Smooth muscle cell (in vitro differentiated cells): ENCODE measurements at regions not wholly inside any gene's neighbourhood (a gene's known extent, or its start where the extent isn't known, plus 50 kb on each side); places are given as distances from the start of the nearest gene placed in this dataset.

Experiments
- DNase-seq: peaks from one replicate; lab custom pipeline; 2025; ENCODE audit not compliant: unreplicated experiment; lab: John Stamatoyannopoulos, UW
- H2AFZ ChIP-seq: fragments of 200-600 bp; sonication (generic); 2 replicates; pipeline ENCODE4 v1.6.0; 2016; ENCODE audit warnings: antibody characterized with exemption, low read depth, mild to moderate bottlenecking
- H3F3A ChIP-seq: fragments of 200-600 bp; sonication (generic); 2 replicates; pipeline ENCODE4 v1.6.0; 2017; ENCODE audit warnings: antibody characterized with exemption, low read depth
- H3K27ac ChIP-seq: fragments of 200-600 bp; sonication (generic); 2 replicates; pipeline ENCODE4 v1.5.1; 2016; ENCODE audit warnings: low read depth, mild to moderate bottlenecking
- H3K27me3 ChIP-seq: fragments of 200-600 bp; sonication (generic); 2 replicates; pipeline ENCODE4 v1.6.1; 2016; ENCODE audit warnings: low read depth, mild to moderate bottlenecking
- H3K36me3 ChIP-seq: fragments of 200-600 bp; sonication (generic); 2 replicates; pipeline ENCODE4 v1.5.1; 2016; ENCODE audit warnings: low read depth
- H3K4me1 ChIP-seq: fragments of 200-600 bp; sonication (generic); 2 replicates; pipeline ENCODE4 v1.5.1; 2016; ENCODE audit warnings: low read depth
- H3K4me2 ChIP-seq: fragments of 200-600 bp; sonication (generic); 2 replicates; pipeline ENCODE4 v1.6.0; 2016; ENCODE audit warnings: mild to moderate bottlenecking
- H3K4me3 ChIP-seq: fragments of 200-600 bp; sonication (generic); 2 replicates; pipeline ENCODE4 v1.5.1; 2016; ENCODE audit warnings: mild to moderate bottlenecking
- H3K79me2 ChIP-seq: fragments of 200-600 bp; sonication (generic); 2 replicates; pipeline ENCODE4 v1.6.0; 2016; ENCODE audit warnings: low read depth, mild to moderate bottlenecking
- H3K9ac ChIP-seq: fragments of 200-600 bp; sonication (generic); 2 replicates; pipeline ENCODE4 v1.6.0; 2016; ENCODE audit warnings: low read depth
- H3K9me3 ChIP-seq: fragments of 200-600 bp; sonication (generic); replicated peaks from 2 replicates; pipeline ENCODE4 v1.5.1; 2016; ENCODE audit warnings: low read depth
- H4K20me1 ChIP-seq: fragments of 200-600 bp; sonication (generic); 2 replicates; pipeline ENCODE4 v1.6.0; 2016; ENCODE audit warnings: low read depth
- CTCF ChIP-seq: fragments of 200-600 bp; sonication (generic); IDR thresholded peaks from 2 replicates; pipeline ENCODE4 v1.5.1; 2017; ENCODE audit warnings: borderline replicate concordance, mild to moderate bottlenecking, antibody characterized with exemption; ENCODE audit not compliant: insufficient read depth, poor library complexity, severe bottlenecking
- WGBS: methylation state at CpG from one replicate; pipeline ENCODE4 v1.1.7; 2016; ENCODE audit warnings: low lambda C conversion rate; 5-methylcytosine and 5-hydroxymethylcytosine counted together

DNA sequence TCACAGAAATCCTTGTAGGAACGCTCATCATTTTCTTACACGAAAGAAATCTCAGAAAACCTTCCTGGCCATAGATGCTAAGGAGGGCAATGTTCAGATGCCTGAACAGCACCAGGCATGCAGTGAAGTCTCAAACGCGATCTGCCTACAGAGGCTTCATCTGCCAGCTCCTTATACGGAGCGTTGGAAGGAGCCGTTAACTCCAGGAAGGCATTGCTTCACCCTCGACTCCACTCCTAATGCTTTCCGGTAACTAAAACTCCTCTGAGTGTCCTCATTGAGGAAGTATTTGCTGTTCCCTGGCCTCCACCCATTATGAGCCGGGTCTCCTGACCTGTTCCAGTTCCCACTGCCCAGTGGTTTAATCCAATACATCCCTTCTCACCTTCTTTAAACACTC, 502.7 kb downstream of the BCL11B start:
- H3K27me3 ChIP-seq: no peaks in the 10 kb centered on the region
- H3K79me2 ChIP-seq: no peaks in the 10 kb centered on the region
- WGBS: 77% methylated on average over 10 of the region's 10 CpGs
- DNase-seq: no peak
- no peaks in the 10 kb centered on the region for H3F3A ChIP-seq
- peaks cover 6% of the 10 kb centered on the region for H3K4me1 ChIP-seq
- no peak overlapping the region for H3K4me2 ChIP-seq
- TF ChIP-seq CTCF: no peak
- H3K9me3 ChIP-seq: no peaks in the 10 kb centered on the region
- H3K27ac ChIP-seq: no peak overlapping the region
- no peaks in the 10 kb centered on the region for H3K36me3 ChIP-seq
- no peaks in the 10 kb centered on the region for H4K20me1 ChIP-seq
- H3K9ac ChIP-seq: no peak overlapping the region
- H2AFZ ChIP-seq: no peak overlapping the region
- no peak overlapping the region for H3K4me3 ChIP-seq

GRCh38 chr14:98770151-98770550, 501.8 kb downstream of the BCL11B start:
- Histone ChIP-seq H3K27ac (no peak overlapping the region), H3K9me3 (no peaks in the 10 kb centered on the region), H3K4me2 (no peak overlapping the region), H4K20me1 (no peaks in the 10 kb centered on the region), H3F3A (no peaks in the 10 kb centered on the region), H3K27me3 (no peaks in the 10 kb centered on the region), H3K4me1 (peaks cover 6% of the 10 kb centered on the region), H3K4me3 (no peak overlapping the region), H3K79me2 (no peaks in the 10 kb centered on the region), H3K36me3 (no peaks in the 10 kb centered on the region), H3K9ac (no peak overlapping the region), H2AFZ (no peak overlapping the region)
- DNase-seq: no peak
- TF ChIP-seq CTCF: no peak
- WGBS: 97% methylated on average over 3 of the region's 3 CpGs

DNA sequence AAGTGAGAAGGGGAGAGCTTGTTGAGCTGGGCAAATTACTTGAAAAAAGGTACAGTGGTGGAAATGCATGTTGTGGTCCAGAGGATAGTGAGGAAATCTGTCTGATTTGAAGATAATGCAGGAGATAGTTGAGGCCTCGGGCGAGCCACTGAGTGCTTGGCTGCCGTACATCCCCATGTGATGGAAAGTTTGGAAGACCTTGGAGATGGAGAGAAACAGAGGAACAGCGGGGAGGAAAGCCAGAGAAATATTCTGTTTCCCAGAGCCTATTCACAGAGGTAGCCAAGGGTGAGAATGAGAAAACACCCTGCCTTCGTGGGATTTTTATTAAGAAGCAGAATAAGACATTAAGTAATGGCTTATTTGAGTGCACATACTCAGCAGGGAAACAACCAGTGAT, 498.2 kb downstream of the BCL11B start:
- WGBS: 86% methylated on average over 5 of the region's 5 CpGs
- no peaks in the 10 kb centered on the region for H3K79me2 ChIP-seq

More for the DNA sequence above, 498.2 kb downstream of the BCL11B start:
- Histone ChIP-seq H3K27ac (no peak overlapping the region), H4K20me1 (no peaks in the 10 kb centered on the region), H3F3A (no peaks in the 10 kb centered on the region), H3K4me2 (no peak overlapping the region), H3K36me3 (no peaks in the 10 kb centered on the region), H3K9ac (no peak overlapping the region), H3K9me3 (no peaks in the 10 kb centered on the region), H3K4me1 (no peaks in the 10 kb centered on the region), H3K27me3 (no peaks in the 10 kb centered on the region), H3K4me3 (no peak overlapping the region), H2AFZ (no peak overlapping the region)
- TF ChIP-seq CTCF: no peak
- DNase-seq: no peak
